HG02623 (cell line): ENCODE measurements at regions not wholly inside any gene's neighbourhood (a gene's known extent, or its start where the extent isn't known, plus 50 kb on each side); places are given as distances from the start of the nearest gene placed in this dataset.

Source experiments
- ATAC-seq: cut with Tn5 transposase; IDR thresholded peaks from one replicate; pipeline ENCODE4 v1.9.1; 2021; ENCODE audit warnings: moderate library complexity; ENCODE audit not compliant: unreplicated experiment

DNA sequence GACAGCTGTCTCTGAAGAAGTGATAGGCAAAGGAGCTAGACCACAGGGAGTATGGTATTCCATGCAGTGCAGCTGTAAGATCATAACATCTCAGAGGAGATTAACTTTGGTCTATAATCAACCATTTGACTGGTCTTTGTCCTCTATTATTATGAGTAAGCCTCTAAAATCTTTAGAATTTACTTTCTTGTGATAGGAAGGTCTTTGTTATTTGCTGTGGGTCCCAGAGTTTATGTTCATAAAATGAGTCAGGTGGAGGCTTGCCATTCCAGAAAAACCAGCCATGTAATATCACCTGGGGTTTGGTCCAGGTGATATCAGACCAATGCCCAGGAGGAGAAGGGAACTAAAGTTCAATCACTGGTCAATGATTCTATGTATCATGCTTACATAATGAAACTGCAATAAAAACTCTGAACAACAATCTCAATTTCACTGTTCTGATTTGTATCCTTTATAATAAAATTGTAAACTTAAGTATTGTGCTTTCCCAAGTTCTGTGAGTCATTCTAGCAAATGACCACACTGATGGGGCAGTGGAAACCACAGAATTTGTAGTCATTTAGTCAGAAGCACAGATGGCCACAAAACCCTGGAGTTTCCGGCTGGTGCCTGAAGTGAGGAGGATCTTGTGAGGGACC, 239.6 kb upstream of the TRAM1L1 start:
- no peak for ATAC-seq

DNA sequence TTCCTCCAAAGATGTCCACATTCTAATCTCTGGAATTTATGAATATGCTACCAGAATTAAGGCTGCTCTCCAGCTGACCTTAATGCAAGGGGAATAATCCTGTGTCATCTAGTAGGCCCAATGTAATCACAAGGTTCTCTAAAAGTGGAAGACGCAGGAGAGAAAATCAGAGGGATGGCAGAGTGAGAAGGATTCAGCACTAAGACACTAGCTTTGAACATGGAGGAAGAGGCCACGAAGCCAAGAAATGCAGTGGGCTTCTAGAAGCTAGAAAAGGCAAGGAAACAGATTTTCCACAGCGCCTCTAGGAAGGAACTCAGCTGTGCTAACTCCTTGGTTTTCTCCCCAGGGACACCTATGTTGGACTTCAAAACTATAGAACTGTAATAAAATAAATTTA, 240.7 kb upstream of the TRAM1L1 start:
- ATAC-seq, result no peak

DNA sequence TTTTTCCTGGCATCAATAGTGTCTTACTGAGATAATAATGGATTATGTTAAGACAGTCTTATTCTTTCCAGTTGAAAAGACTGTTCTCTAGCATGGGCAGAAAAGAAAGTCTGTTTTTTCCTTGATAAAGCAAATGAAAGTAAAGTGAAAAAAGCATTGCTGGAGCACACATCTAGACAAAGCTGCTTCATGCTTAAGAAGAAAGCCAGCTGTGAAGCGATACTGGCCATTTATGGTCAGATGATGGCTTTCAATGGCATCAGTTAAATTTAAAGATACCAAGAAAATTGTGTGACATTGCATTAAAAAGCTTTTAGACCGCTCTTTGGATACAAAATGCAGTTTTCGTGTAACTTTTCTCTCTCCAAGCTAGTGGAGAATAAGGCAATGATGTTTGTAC, 242.1 kb upstream of the TRAM1L1 start:
- ATAC-seq, result no peak

DNA sequence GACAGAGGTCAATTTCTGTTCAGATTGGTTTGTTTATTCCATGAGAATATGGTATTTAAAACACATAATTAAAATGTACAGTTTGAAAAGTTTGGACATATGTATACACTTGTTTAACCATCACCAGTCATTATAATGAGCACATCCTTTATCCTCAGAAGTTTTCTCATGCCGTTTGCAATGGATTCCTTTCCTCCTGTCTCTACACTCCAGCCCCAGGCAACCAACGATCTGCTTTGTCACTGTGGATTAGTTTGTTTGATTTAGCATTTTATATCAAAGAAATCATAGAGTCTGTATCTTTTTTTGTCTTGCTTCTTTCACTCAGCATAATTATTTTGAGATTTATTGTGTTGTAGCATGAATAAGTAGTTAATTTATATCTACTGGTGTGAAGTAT, 243.0 kb upstream of the TRAM1L1 start:
- ATAC-seq, result no peak

DNA sequence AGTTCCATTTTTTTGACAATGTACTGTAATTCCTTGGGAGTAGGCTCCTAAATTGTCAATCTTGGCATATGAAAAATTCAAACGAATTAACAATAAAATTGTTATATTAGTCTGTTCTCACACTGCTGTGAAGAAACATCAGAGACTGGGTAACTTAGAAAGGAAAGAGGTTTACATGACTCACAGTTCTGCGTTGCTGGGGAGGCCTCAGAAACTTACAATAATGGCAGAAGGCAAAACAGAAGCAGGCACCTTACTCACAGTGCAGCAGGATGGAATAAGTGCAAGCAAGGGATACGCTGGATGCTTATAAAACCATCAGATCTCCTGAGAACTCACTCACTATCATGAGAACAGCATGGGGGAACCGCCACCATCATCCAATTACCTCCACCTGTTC, 246.4 kb upstream of the TRAM1L1 start:
- ATAC-seq, result no peak

DNA sequence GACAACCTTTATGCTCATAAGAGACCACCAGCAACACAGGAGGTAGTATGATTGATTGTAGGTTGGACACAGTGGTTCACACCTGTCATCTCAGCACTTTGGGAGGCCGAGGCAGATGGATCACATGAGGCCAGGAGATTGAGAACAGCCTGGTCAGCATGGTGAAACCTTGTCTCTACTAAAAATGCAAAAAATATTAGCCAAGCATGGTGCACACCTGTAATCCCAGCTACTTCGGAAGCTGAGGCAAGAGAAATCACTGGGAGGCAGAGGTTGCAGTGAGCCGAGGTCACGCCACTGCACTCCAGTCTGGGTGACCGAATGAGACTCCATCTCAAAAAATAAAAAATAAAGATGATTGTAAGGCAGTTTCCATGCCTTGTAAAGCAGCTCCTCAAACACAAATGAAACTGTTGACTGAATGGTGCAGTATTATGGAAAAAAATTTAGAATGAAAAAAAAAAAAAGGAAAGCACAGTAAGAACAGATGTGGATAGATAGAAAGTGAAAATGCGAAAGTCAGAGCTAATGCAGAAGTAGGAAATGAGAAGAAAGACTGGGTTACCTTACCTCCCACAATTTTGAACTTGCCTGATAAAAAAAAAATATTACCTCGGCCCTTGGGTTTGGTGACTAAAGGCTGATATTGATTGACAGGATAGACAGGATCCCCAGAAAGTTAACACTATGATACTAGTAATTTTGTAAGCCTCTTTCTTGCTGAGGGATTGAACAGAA, 249.2 kb upstream of the TRAM1L1 start:
- no peak for ATAC-seq

DNA sequence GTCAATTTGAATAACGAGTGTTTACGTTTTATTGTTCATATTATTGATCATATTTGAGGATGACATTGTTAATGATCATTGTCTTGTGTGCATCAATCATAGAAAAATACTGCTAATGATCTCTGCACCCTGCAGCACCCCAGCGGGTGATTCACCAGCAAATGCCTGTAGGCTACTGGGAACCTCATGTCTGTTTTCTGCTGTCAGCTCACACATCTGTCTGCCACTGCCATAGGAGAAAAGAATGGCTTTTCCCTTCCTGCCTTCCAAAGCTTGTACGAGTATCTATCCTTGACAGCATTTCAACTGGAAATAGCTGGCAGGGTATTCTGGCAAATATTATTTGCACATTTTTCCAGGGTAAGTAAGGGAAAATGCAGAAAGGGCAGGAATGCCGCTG, 272.1 kb upstream of the TRAM1L1 start:
- ATAC-seq, result no peak

DNA sequence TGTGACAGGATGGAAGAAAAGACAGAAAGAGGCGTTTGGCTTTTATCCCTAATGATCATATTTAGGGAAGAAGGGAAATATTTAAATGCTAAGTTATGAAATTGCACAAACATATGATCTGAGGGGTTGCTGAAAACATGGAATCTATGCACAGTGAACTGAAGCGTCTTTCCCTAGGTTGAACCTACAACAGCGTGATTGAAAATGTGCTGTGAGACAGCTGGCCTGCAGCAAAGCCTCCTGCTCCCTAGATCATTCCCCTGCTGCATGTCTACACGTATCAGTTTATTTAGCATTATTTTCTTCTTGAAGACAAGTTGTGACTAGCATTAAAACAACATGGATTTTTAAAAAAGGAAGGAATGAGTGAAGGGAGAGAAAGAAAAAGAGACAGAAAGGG, 272.5 kb upstream of the TRAM1L1 start:
- no peak for ATAC-seq

DNA sequence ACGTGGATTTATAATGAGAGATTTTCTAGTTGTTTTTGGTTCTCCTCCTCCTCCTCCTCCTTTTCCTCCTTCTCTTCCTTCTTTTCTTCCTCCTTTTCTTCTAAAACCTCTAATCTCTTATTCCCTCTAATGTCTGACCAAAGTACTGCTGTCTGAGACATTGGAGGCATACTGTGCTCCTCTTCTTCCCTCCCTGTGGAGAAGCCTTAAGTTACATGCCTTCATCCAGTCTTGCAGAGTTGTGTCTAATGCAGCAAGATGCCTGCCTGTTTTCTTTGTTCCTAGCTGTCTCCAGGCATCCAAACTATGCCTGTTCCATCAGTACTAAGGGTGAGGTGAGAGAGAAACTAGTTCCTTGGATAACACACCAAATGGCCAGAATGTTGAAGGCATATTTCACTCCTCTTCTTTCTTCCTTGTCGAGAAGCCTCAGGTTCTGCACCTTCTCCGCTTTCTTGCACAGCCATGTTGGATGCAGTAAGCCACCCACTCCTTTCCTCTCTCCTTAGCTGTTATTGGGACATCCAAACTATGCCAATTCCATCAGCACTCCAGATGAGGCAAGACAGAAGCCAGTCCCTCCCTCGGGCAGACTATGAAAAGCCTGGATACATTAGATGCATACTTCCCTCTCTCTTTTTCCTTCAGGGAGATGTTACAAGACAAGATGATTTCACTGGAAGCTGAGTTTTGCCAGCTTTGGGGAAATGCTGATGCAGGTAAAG, 285.7 kb upstream of the TRAM1L1 start:
- ATAC-seq, result no peak

DNA sequence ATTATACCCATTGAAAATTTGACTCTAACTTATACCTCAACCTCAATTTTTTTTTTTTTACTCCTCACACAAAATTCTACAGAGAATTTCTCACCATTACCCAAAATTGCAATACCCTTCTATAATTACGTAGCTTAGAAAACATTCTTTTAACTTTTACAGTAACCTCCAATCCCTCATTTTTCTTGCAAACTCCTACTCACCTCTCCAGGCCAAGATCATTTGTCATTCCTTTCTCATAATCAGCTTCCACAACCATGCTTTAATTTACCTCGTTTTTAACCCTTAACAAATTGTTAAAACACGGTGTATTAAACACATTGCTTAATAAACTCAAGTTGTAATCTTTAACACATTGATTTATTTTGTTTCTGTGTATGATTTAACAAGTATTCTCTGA, 289.7 kb upstream of the TRAM1L1 start:
- ATAC-seq, result no peak

DNA sequence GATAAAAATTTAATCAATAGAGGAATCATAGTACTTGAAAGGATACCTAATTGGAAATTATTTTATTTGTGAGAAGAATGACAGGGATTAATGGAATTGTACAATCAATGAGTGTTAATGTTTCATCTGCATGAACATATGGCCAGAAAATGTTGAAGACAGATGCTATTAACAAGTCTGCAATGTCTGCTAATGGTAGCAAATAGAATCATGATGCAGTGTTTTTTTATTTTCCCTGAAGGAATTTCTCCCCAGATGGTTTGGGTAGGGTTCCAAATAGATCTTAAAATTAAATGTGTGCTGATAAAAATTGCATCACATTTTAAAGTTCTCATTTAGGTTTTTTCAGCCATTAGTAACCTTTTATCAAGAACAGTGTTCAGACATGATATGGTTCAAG, 291.3 kb upstream of the TRAM1L1 start:
- ATAC-seq, result no peak

DNA sequence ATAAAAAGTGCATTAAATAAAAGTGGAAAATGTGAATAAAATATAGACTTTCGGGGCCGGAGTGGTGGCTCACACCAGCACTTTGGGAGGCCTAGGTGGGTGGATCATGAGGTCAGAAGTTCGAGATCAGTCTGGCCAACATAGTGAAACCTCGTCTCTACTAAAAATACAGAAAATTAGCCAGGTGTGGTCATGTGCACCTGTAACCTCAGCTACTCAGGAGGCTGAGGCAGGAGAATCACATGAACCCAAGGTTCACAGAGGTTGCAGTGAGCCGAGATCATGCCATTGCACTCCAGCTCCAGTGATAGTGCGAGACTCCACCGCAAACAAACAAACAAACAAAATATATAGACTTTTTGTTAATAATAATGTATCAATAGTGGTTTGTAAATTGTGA, 293.6 kb upstream of the TRAM1L1 start:
- ATAC-seq, result no peak

DNA sequence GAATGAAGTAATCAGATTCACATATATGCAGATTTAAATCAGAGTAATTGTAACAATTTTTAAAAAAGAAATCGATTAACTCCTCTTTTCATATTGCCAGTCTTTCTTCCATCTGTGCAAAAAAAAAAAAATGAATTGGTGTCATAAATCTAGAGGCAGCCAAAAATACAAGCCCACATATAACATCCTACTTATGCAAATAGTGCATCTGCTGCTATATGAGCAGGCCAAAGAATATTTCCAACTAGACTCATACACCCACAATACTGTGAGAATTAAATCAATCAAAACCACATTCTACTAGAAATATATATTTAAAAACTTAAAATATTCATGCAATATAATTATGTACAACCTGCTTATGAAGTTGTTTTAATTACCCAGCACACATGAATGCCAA, 298.1 kb upstream of the TRAM1L1 start:
- no peak for ATAC-seq

DNA sequence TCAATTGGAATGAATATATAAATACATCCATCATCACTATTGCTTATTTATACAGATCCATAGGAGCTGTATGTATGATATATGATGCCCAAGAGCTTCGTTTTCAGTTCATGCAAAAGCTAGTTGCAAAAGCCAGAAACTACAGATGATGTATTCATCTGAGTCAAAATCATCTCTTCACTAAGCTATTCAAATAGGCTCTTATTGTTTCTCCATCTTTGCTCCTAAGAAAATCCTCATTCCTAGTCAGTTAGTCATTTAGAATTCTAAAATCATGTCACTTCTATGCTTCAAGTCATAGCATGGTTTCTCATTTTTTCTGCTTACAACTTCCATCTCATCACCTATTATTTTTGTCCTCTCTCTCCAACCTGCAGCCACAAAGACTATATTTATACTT, 300.1 kb upstream of the TRAM1L1 start:
- ATAC-seq, result no peak

DNA sequence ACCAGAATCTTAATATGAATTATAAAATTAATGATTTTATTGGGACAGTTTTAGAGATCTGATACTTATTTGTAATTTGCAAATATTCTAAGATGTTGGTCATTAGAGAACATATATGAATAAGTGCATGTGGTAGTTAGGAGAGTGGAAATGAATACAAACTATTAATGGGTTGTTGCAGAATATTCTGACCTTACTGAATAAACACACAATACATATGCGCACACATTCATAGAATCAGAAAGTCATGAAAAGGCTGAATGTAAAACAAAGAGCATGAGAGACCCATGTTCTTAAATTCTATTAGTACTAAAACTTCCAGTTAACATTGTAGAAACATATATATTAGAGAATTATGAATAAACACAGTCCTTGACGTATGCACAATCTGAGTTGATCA, 301.7 kb upstream of the TRAM1L1 start:
- ATAC-seq, result no peak

DNA sequence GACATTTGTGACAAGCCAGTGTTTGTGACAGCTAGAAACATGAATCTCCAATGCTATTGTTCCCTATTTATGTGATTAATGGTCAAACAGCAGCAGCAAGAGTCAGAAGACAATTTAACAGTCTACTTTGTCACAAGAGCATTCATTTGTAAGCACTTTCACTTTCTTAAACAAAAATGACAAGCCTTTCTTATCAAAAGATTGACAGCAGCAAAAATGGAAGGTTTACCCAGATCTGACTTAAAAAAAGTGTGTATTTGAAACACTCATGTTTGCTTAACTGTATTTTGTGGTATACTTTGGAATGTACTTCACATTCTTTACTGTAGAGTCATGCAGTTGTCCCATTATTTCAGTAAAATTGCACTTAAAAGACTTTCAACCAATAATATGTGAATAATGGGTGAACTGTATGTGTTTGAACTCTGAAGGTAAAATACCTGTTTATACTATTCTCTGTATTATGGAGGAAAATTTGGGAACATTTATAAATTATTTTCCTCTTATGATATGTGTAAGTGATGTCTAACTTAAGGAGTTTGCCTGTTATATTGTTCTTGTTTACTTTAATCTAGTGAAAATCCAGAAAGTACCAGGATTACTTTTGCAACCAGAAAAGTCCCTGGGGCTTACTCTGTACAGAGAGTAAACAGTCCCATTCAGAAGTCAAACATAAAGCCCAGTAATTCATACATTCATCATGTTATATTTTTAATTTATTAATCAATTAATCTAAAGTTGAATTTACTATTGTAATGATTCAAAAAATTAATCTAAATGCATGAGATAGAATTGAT, 314.9 kb upstream of the TRAM1L1 start:
- ATAC-seq, result no peak

DNA sequence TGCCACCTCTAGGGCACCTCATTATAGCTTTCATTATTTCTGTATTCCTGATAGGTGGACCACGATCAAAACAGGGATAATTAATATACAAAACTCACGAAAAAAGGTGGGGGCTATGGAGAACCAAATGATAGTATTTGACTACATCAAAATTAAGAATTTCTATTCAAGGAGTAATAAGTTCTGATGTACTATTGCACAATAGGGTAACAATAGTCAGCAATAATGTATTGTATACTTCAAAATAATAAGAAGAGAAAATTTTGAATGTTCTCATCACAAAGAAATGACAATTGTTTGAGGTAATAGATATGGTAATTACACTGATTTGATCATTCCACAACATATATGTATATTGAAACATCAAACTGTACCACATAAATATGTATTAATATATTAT, 327.3 kb upstream of the TRAM1L1 start:
- ATAC-seq, result no peak

DNA sequence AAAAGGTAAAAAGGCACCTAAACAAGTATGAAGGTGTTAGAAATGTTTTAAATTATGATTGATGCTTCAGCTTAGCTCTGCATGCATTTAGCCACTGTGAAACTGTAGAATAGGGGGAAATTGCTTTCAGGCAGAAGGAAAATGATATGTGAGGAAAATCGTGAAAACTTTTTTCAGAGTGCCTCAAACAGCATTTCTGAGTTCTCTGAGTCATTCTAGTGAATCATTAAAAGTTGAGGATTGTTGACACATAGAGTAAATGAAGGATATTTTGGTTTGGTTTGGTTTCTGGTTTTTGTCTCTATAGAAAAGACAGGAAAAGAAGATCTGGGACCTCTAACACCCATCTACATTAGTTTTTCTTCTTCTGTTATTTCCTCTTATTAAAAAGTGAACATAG, 332.5 kb upstream of the TRAM1L1 start:
- no peak for ATAC-seq

DNA sequence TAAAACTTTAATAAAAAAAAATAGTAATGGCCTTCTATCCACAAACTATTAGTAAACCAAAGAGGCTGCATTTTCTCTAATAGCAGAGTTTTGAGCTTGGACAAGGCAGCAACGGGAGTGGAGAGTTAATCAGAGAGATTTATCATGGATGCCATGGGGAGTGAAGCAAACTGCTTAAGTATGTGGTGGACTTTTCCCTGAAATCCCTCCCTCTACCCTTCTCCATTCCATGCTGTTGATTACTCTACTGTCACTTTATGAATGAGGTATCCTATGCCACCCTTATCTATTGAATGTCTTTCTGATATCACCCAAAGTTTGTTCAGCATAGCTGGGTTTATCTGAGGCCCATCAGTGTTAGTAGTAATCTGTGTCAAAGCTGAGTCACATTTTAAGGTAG, 335.6 kb upstream of the TRAM1L1 start:
- no peak for ATAC-seq

DNA sequence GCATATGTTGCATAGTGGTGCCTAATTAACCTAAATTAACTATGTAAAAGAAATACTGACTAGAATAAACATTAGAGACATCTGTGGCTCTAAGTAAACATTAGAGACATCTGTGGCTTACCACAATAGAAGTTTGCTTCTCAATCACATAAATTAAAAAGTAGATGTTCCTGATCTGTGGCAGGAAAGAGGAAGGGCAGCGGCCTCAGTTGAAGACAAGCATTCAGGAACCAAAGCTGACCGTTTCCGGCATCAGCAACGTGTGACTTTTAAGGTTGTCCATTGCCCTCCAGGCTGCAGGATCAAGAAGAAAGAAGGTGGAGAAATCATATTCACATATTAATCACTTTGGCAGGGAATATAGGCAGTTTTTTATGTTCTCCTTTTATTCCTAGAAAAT, 336.3 kb upstream of the TRAM1L1 start:
- ATAC-seq, result no peak

DNA sequence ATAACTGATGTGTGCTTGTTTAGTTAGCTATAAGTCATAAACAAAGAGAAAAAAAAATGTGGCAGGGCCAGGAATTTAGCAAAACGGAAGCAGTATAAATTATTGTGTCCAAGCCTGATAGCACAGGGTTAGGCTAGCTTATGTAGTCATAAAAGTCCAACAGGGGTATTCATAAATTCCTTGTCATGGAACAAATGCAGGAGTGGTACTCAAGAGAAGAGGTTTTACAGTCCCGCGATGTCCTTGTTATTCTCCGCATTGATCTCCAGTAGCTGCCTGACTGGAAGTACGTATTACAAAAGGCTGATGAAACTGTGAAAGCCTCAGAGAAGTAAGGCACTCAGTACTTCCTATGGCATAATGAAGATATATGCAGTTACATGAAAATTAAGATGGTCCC, 336.9 kb upstream of the TRAM1L1 start:
- ATAC-seq, result no peak

DNA sequence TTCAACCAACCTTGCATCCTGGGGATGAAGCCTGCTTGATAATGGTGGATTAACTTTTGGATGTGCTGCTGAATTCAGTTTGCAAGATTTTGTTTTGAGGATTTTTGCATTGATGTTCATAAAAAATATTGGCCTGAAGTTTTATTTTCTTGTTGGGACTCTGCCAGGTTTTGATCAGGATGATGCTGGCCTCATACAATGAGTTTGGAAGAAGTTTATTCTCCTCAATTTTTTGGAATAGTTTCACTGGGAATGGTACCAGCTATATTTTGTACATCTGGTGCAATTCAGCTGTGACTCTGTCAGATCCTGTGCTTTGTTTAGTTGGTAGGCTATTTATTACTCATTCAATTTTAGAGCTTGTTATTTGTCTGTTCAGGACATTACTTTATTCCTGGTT, 340.3 kb upstream of the TRAM1L1 start:
- no peak for ATAC-seq
